Fibroblast of the aortic adventitia (primary cell): ENCODE measurements at regions not wholly inside any gene's neighbourhood (a gene's known extent, or its start where the extent isn't known, plus 50 kb on each side); places are given as distances from the start of the nearest gene placed in this dataset.

Source experiments
- DNase-seq: peaks from one replicate; pipeline ENCODE4 v3.0.0-alpha.2; 2010; ENCODE audit warnings: low read depth
- H3K4me3 ChIP-seq: 2 replicates; pipeline ENCODE4 v1.5.1; 2011; ENCODE audit warnings: low read depth, mild to moderate bottlenecking, control low read depth, low read length, moderate library complexity
- CTCF ChIP-seq: IDR thresholded peaks from 2 replicates; pipeline ENCODE4 v1.5.1; 2011; ENCODE audit warnings: mild to moderate bottlenecking, low read length, control low read depth, inconsistent platforms; ENCODE audit not compliant: insufficient read depth

- TF ChIP-seq CTCF: no peak
- H3K4me3 ChIP-seq: no peak overlapping the region
- no peak for DNase-seq
These were observed 70.9 kb upstream of the PLPPR4 start for GRCh38 chr1:99193431-99193830.

DNA sequence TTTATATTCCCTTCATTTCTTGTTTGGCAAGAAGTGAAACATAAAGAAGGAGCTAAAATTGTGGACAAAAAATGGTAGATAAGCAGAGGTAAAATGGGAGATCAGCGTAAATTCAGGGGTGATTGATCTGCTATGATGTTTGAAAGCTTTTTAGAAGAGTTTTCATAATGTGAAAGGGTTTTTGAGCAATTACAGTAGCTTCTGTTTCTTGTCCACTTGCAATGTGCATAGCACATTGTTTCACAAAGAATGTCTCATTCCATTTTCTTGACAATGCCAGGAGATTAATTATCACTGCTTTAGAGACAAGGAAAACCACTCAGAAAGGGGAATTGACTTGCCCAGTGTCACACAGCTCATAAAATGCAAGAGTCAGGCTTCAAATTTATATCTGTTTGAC, 65.9 kb upstream of the PLPPR4 start:
- TF ChIP-seq CTCF: no peak
- no peak for DNase-seq
- H3K4me3 ChIP-seq: no peak overlapping the region

DNA sequence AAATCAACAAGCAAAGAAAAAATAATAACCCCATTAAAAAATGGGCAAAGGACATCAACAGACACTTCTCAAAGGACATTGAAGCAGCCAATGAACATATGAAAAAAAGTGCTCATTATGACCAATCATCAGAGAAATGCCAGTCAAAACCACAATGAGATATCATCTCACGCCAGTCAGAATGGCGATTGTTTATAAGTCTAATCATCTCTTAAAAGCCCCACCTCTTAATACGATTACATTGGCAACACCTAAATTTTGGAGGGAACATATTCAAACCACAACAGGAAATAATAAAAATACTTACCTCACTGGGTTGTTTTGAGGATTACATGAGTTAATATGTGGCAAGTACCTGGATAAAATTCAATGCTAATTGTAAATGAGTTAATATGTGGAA, 57.1 kb upstream of the PLPPR4 start:
- TF ChIP-seq CTCF: no peak
- H3K4me3 ChIP-seq: no peak overlapping the region
- no peak for DNase-seq
